GM12874 (cell line): ENCODE measurements at regions not wholly inside any gene's neighbourhood (a gene's known extent, or its start where the extent isn't known, plus 50 kb on each side); places are given as distances from the start of the nearest gene placed in this dataset.

Experiments
- TF ChIP-seq, protein P1 (sequence below): IDR thresholded peaks from 2 replicates; pipeline ENCODE4 v1.5.1; 2011; ENCODE audit warnings: low read depth, mild to moderate bottlenecking, control low read depth, low read length, moderate library complexity; ENCODE audit not compliant: insufficient read depth

DNA sequence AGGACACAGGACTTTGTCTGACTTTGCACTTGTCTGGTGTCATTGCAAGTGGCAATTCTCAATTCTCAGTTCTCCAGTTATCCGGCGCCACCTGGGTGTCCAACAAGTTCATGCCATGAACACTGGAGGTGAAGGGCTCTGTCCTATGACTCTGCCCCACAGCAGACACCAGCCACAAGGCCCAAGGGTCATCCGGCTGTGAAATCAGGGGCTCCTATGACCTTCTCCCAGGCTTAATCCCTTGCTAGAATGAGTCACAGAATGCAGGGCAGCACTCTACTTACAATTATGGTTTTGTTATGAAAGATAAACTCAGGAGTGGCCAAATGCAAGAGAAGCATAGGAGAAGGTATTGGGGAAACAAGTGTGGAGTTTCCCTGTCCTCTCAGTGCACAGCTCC lies 392.0 kb downstream of the GADD45G start:
- TF ChIP-seq, protein P1, sequence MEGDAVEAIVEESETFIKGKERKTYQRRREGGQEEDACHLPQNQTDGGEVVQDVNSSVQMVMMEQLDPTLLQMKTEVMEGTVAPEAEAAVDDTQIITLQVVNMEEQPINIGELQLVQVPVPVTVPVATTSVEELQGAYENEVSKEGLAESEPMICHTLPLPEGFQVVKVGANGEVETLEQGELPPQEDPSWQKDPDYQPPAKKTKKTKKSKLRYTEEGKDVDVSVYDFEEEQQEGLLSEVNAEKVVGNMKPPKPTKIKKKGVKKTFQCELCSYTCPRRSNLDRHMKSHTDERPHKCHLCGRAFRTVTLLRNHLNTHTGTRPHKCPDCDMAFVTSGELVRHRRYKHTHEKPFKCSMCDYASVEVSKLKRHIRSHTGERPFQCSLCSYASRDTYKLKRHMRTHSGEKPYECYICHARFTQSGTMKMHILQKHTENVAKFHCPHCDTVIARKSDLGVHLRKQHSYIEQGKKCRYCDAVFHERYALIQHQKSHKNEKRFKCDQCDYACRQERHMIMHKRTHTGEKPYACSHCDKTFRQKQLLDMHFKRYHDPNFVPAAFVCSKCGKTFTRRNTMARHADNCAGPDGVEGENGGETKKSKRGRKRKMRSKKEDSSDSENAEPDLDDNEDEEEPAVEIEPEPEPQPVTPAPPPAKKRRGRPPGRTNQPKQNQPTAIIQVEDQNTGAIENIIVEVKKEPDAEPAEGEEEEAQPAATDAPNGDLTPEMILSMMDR, result no peak

DNA sequence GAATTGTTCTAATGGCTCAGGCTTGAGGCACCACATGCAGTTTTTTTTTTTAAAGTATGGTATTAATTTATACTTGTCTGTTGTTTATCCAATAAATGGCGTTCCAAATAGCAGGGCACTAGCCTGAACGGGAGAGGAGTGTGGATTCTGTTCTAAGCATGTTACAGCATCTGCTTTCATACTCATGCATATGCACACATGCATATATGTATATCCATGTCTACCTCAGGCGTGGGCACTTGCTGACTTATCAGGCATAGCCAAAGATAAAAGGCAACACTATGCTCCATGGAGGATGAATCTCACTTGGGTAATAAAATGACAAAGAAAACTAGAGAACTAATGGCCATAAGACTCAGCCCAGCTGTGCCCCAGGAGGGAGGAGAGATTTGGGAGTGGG lies 393.8 kb downstream of the GADD45G start:
- TF ChIP-seq, protein P1, result no peak

DNA sequence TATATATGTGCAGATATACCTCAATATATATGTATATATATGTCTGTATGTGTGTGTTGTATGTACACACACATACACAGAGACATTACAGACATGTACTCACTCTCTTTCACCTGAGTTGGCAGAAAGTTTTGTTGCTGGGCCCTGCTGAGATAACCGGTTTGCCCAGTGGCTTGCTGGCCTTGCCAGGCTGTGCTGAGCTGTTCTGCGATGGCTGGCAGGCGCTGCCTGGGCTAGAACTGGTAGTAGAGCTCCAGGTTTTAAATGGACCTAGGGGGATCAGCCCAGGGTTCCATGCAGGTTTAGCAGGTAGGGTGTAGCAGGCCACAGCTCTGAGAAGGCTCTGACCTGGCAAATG lies 394.3 kb downstream of the GADD45G start:
- TF ChIP-seq, protein P1, result no peak

DNA sequence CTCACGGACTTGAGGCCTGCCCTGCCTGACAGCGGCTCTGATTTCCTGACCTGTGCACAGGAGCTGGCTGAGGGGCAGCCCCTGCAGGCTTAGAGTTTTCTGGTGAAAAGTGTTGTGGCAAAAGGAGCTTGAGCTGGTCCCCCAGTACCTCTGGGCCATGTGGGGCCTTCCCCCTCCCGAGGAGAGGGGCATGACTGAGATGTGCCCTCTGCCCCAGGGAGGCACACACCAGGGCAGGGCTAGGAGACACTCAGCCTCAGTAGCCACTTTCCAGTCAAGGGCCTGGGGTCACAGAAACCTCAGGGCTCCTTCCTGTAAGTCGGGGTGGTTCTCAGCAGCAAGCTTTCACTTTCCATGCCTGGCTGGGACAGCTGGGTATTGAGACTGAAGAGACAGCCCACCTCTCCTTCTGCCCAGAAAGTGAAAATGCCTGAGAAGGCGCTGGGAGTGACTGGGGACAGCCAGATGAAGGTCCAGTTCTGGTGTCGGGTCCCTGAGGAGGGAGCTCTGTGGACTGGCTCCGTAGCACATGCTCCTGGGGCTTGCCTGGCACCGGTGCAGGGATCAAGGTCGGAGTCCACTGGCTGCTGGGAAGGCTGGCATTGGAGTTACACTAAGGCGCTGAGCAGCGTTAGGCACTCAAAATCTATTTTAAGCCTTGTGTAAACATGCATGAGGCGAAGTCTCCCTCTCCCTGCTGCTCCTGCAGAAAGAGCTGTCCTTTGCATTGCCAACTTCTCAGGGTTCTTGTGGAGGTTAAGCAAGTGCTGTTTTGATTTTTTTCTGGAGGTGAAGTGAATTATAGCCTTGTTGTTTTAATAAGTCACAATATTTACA lies 394.9 kb downstream of the GADD45G start:
- TF ChIP-seq, protein P1, result no peak

DNA sequence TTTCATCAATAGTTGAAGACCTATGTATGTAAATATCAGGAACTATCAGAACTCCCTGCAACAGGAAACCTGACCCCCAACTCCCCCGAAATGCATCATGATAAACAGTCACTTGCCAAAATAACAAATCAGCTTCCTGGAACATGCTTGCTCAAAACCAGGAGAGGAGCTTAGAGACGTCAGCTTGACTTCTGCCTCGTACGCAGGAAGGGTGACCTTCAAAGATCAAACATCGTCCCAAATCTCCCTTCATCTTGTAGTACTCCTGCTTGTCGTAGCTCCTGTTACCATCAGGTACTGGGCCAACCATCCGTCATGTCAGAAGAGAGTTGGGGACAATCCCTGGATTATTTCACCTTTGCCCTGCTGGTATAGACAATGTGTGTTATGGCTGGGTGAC lies 396.1 kb downstream of the GADD45G start:
- TF ChIP-seq, protein P1, result no peak

DNA sequence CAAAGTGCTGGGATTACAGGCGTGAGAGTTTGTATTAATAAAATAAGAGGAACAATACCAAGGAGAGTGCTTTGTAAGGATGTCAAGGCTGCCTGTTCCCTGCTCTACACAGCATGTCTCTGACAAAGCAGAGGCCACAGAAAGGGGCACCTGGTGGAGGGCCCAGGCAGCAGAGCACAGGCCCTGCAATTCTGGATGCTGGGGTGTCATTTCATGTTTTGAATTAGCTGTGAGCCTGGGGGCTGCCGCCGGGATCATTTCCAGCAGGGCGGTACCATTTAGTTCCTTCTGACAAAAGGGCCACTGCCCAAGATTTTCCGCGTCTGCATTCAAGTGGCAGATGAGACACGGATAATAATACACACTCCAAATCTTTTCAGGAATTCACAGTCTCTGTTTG lies 396.9 kb downstream of the GADD45G start:
- TF ChIP-seq, protein P1, result no peak

DNA sequence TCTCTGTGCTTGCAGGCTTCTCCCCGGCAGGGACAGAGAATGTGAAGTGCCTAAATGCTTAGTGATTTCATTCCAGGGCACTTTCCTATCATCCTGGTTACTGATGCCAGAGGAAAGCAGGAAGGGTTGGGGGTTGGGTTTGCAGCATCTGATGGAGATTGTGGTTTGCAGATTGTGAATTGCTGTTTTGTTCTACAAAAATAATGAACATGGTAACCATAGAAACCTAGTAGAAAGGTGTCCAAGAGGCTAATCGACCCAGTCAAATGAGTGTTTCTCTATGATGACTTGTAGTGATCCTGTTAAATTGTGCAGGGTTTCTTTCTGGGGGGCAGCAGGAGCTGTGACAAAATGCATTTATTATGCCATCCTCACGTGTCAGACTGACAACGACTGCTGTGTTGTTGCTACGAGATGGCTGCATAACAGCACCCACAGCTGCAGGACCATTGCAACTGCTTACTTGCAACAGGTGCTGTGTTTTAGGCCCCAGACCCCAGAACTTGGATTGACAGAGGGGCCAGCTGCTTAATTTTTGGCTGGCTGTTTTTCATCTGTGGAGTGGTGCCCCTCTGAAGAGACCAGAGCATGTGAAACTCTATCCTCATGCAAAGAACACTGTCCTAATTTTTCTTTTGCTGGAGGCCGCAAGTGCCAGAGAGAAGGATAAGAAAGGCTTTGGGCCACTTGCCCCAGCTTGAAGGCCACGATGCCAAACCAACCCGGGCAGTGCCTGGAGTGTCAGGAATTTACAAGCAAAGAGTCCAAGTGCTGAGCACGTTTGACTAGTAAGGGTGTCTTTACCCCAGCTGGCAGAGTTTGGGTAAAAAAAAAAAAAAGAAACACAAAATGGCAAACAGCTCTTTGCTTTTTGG lies 397.8 kb downstream of the GADD45G start:
- TF ChIP-seq, protein P1, result no peak
